Uterus (tissue), 2 donors: ENCODE measurements at regions not wholly inside any gene's neighbourhood (a gene's known extent, or its start where the extent isn't known, plus 50 kb on each side); places are given as distances from the start of the nearest gene placed in this dataset.

ENCODE experiments used
- POLR2A ChIP-seq, 2 donors: fragments of 450-650 bp; IDR thresholded peaks; one replicate each; pipeline ENCODE4 v1.6.1; 2016; ENCODE audit warnings: antibody characterized with exemption in 2 of 2, mild to moderate bottlenecking in 1 of 2, moderate library complexity in 1 of 2
- TF ChIP-seq, protein P1 (sequence below), 4 experiments: fragments of 200-600 bp in 2 of 4; fragments of 450-650 bp in 2 of 4; sonication (generic) in 2 of 4; IDR thresholded peaks; one replicate each; pipeline ENCODE4 v1.5.1; 2016 to 2019; ENCODE audit warnings: antibody characterized with exemption in 4 of 4, mild to moderate bottlenecking in 2 of 4, moderate library complexity in 1 of 4

DNA sequence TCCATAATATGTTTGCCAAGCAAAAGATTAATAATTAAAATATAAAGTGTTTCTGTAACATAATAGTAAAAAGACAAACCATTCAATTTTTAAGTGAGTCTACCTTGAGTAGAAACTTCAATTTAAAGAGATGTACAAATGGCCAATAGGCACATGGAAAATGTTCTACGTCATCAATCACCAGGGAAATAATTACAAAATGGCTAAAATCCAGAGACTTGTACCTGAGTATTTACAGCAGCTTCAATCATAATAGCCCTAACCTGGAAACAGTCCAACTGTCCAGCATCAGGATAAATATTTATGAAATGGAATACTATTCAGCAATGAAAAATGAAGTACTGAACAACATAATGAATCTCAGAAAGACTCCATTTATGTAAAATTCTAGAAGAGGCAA is 95.5 kb upstream of the FAR2 start:
- TF ChIP-seq, protein P1, sequence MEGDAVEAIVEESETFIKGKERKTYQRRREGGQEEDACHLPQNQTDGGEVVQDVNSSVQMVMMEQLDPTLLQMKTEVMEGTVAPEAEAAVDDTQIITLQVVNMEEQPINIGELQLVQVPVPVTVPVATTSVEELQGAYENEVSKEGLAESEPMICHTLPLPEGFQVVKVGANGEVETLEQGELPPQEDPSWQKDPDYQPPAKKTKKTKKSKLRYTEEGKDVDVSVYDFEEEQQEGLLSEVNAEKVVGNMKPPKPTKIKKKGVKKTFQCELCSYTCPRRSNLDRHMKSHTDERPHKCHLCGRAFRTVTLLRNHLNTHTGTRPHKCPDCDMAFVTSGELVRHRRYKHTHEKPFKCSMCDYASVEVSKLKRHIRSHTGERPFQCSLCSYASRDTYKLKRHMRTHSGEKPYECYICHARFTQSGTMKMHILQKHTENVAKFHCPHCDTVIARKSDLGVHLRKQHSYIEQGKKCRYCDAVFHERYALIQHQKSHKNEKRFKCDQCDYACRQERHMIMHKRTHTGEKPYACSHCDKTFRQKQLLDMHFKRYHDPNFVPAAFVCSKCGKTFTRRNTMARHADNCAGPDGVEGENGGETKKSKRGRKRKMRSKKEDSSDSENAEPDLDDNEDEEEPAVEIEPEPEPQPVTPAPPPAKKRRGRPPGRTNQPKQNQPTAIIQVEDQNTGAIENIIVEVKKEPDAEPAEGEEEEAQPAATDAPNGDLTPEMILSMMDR (IDR thresholded peaks at IDR 0.05), result no peak
- no peak for TF ChIP-seq POLR2A (IDR thresholded peaks at IDR 0.05)
